ENCODE measurements at regions not wholly inside any gene's neighbourhood (a gene's known extent, or its start where the extent isn't known, plus 50 kb on each side); places are given as distances from the start of the nearest gene placed in this dataset.

- TF ChIP-seq CBFB (CRISPR knock-in tag; IDR thresholded peaks at IDR 0.05; ENCODE audit: low read depth) (no peak), CTCF (IDR thresholded peaks at IDR 0.05) (no peak), ESRRA (CRISPR knock-in tag; IDR thresholded peaks at IDR 0.05; ENCODE audit: borderline replicate concordance) (no peak), ATF2 (CRISPR knock-in tag; IDR thresholded peaks at IDR 0.05; ENCODE audit: borderline replicate concordance, low read depth) (no peak), SP1 (CRISPR knock-in tag; conservative IDR thresholded peaks at IDR 0.05) (no peak)
Measured at GRCh38 chr14:56414236-56414635, 165.4 kb upstream of the TMEM260 start.

Data from WTC11 (cell line).